Right lobe of liver (tissue), 6 donors: ENCODE measurements at regions not wholly inside any gene's neighbourhood (a gene's known extent, or its start where the extent isn't known, plus 50 kb on each side); places are given as distances from the start of the nearest gene placed in this dataset.

ENCODE experiments used
- ATAC-seq, 4 donors: fragments of 200-7000 bp; cut with Tn5 transposase; one replicate each; pipeline ENCODE4 v1.9.1; 2020; ENCODE audit warnings: mild to moderate bottlenecking in 4 of 4, moderate library complexity in 4 of 4
- DNase-seq, 3 donors: peaks; one replicate each; pipeline ENCODE4 v3.0.0-alpha.2; 2020
- H3K27ac ChIP-seq, 3 donors: fragments of 200-600 bp; one replicate each; pipeline ENCODE4 v1.8.0; 2022
- H3K27me3 ChIP-seq, 2 donors: fragments of 200-600 bp; one replicate each; pipeline ENCODE4 v1.8.0; 2022
- H3K36me3 ChIP-seq, 4 donors: fragments of 200-600 bp; sonication (generic) in 1 of 4; one replicate each; pipeline versions ENCODE4 v1.5.1 to v1.8.0; 2017 to 2022; ENCODE audit warnings: control low read depth in 1 of 4
- H3K4me1 ChIP-seq, 4 donors: fragments of 200-600 bp; sonication (generic) in 1 of 4; one replicate each; pipeline versions ENCODE4 v1.5.1 to v1.8.0; 2017 to 2022; ENCODE audit warnings: control low read depth in 1 of 4
- H3K4me3 ChIP-seq, 3 donors: fragments of 200-600 bp; one replicate each; pipeline ENCODE4 v1.8.0; 2022
- H3K9me3 ChIP-seq, 4 donors: fragments of 200-600 bp; sonication (generic) in 1 of 4; one replicate each; pipeline versions ENCODE4 v1.5.1 to v1.8.0; 2017 to 2022; ENCODE audit warnings: control low read depth in 1 of 4
- CTCF ChIP-seq, 4 donors: fragments of 200-600 bp in 3 of 4; fragments of 450-650 bp in 1 of 4; IDR thresholded peaks; one replicate each; pipeline versions ENCODE4 v1.5.1 to v1.8.0; 2016 to 2022; ENCODE audit warnings: antibody characterized with exemption in 4 of 4, mild to moderate bottlenecking in 2 of 4
- POLR2A ChIP-seq: fragments of 450-650 bp; IDR thresholded peaks from one replicate; pipeline ENCODE4 v1.6.1; 2017; ENCODE audit warnings: antibody characterized with exemption, mild to moderate bottlenecking
- WGBS: methylation state at CpG from one replicate; pipeline ENCODE4 v1.1.6; 2018; ENCODE audit warnings: low coverage, low lambda C conversion rate; ENCODE audit not compliant: insufficient coverage; ENCODE audit errors: missing lambda C conversion rate; 5-methylcytosine and 5-hydroxymethylcytosine counted together
- intact Hi-C, 2 donors: fragments of 100-400 bp; cut with DNase I; formaldehyde crosslinking; loops; one replicate each; pipeline versions ENCODE4 v1.11.2 to v1.14.1; 2022
- donor health status: DM: no; HTN: yes; CAD: no.
- donor health status: DM: no; HTN: no; CAD: no.
- donor health status: DM: no; HTN: no; CAD: no.
- donor health status: DM: no; HTN: yes; CAD: no.
- donor health status: DM: no; HTN: yes; CAD: no.

GRCh38 chr4:100118181-100118580 is 72.1 kb downstream of the DDIT4L start:
- 64% methylated on average over 2 of the region's 2 CpGs for WGBS
- Histone ChIP-seq H3K9me3 (no peaks in the 10 kb centered on the region), H3K27ac (no peak overlapping the region), H3K27me3 (no peaks in the 10 kb centered on the region), H3K4me3 (no peak overlapping the region), H3K4me1 (no peaks in the 10 kb centered on the region), H3K36me3 (no peaks in the 10 kb centered on the region)
- no peak for DNase-seq
- intact Hi-C loops: no loop called here
- no peak for ATAC-seq
- TF ChIP-seq POLR2A: no peak
- TF ChIP-seq CTCF (IDR thresholded peaks at IDR 0.05): no peak

DNA sequence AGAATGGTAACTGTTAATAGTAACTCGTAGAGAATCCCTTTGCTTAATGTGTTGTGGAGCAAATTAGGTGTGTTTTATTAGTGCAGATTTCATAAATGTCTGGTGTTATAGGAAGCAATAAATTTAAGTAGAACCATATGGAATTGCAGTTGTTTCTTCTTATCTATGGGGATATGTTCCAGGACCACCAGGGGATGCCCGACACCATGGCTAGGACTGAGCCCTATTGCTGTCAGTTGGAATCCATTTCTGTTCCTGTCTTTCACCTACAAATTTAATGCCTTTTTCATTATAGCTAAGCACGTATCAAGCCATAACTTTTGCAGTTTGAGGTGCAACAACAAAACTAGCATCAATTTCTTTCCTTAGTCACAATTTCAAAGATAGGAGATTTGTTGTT is 72.5 kb downstream of the DDIT4L start:
- WGBS: 66% methylated on average over 3 of the region's 3 CpGs
- Histone ChIP-seq H3K4me3 (no peak overlapping the region), H3K4me1 (no peaks in the 10 kb centered on the region), H3K9me3 (no peaks in the 10 kb centered on the region), H3K27me3 (no peaks in the 10 kb centered on the region), H3K36me3 (no peaks in the 10 kb centered on the region), H3K27ac (no peak overlapping the region)
- DNase-seq (no peak), ATAC-seq (no peak)
- TF ChIP-seq CTCF (IDR thresholded peaks at IDR 0.05): no peak
- TF ChIP-seq POLR2A: no peak
- intact Hi-C loops: no loop called here

DNA sequence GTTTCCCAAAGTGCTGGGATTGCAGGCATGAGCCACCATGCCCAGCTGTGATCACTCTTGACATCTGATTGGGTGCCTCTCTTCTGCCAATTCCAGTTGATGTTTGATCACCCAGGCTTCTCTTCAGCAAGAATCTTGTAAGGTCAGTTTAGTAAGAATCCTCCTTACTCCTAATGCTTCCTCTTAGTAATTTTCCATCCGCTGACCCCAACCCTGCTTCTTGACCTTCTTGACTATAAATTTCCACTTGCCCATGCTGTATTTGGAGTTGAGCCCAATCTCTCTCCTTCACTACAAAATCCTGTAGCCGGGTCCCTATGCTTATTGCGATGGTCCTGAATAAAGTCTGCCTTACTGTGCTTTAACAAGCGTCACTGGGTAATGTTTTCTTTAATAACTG is 75.4 kb downstream of the DDIT4L start:
- Histone ChIP-seq H3K9me3 (no peaks in the 10 kb centered on the region), H3K4me1 (no peaks in the 10 kb centered on the region), H3K27me3 (no peaks in the 10 kb centered on the region), H3K27ac (no peak overlapping the region), H3K4me3 (no peak overlapping the region), H3K36me3 (no peaks in the 10 kb centered on the region)
- intact Hi-C loops: no loop called here
- ATAC-seq (no peak), DNase-seq (no peak)
- 66% methylated on average over 4 of the region's 4 CpGs for WGBS
- TF ChIP-seq CTCF (IDR thresholded peaks at IDR 0.05) (no peak), POLR2A (no peak)

DNA sequence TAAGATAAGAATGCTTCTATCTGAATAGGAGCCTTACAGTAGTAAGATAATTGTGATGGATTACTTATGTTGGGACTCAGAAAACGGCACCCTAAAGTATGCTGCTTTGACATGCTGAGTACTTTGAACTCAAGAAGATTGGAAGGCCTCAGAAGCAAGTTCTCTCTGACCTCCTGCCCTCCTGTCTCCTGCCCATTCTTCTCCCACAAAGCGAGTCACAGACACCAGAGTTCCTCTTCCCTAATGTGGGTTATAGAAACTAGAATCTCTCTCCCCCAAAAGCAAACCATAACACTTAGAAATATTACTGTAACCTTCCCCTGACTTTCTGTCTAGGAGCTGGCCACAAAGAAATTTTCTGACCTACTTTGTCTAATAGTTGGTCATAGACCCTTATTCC is 76.5 kb downstream of the DDIT4L start:
- Histone ChIP-seq H3K9me3 (no peaks in the 10 kb centered on the region), H3K36me3 (no peaks in the 10 kb centered on the region), H3K4me1 (no peaks in the 10 kb centered on the region), H3K27ac (no peak overlapping the region), H3K4me3 (no peak overlapping the region), H3K27me3 (no peaks in the 10 kb centered on the region)
- intact Hi-C loops: no loop called here
- TF ChIP-seq CTCF (IDR thresholded peaks at IDR 0.05): no peak
- no peak for TF ChIP-seq POLR2A
- 27% methylated on average over 2 of the region's 2 CpGs for WGBS
- no peak for DNase-seq
- no peak for ATAC-seq

DNA sequence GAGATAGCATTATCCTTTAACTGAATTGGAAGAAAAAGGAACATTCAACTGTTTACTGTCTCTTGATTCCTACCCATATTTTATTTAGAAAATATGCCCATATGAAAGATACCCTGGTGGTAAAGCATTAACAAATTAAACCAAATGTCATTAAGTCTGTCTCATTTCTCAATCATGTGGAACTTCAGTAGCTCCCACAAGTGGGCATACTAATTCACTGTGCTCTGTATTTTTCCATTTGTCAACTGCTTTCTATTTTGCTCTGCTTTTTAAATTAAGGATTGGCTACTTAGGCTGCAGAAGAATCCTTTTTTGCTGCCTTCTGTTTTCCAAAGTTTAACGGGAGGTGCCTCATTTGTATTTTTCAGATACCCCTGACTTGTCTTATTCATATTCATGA is 77.2 kb downstream of the DDIT4L start:
- WGBS: 62% methylated on average over 1 of the region's 1 CpG
- H3K4me3 ChIP-seq: no peak overlapping the region
- H3K4me1 ChIP-seq: no peaks in the 10 kb centered on the region
- no peak for DNase-seq
- ATAC-seq: no peak
- intact Hi-C loops: no loop called here
- H3K27ac ChIP-seq: no peak overlapping the region
- TF ChIP-seq POLR2A: no peak
- TF ChIP-seq CTCF (IDR thresholded peaks at IDR 0.05): no peak
- H3K36me3 ChIP-seq: no peaks in the 10 kb centered on the region
- no peaks in the 10 kb centered on the region for H3K9me3 ChIP-seq
- H3K27me3 ChIP-seq: no peaks in the 10 kb centered on the region
